Smooth muscle cell (in vitro differentiated cells): ENCODE measurements at regions not wholly inside any gene's neighbourhood (a gene's known extent, or its start where the extent isn't known, plus 50 kb on each side); places are given as distances from the start of the nearest gene placed in this dataset.

Source experiments
- DNase-seq: peaks from one replicate; lab custom pipeline; 2025; ENCODE audit not compliant: unreplicated experiment; lab: John Stamatoyannopoulos, UW
- H2AFZ ChIP-seq: fragments of 200-600 bp; sonication (generic); 2 replicates; pipeline ENCODE4 v1.6.0; 2016; ENCODE audit warnings: antibody characterized with exemption, low read depth, mild to moderate bottlenecking
- H3F3A ChIP-seq: fragments of 200-600 bp; sonication (generic); 2 replicates; pipeline ENCODE4 v1.6.0; 2017; ENCODE audit warnings: antibody characterized with exemption, low read depth
- H3K27ac ChIP-seq: fragments of 200-600 bp; sonication (generic); 2 replicates; pipeline ENCODE4 v1.5.1; 2016; ENCODE audit warnings: low read depth, mild to moderate bottlenecking
- H3K27me3 ChIP-seq: fragments of 200-600 bp; sonication (generic); 2 replicates; pipeline ENCODE4 v1.6.1; 2016; ENCODE audit warnings: low read depth, mild to moderate bottlenecking
- H3K36me3 ChIP-seq: fragments of 200-600 bp; sonication (generic); 2 replicates; pipeline ENCODE4 v1.5.1; 2016; ENCODE audit warnings: low read depth
- H3K4me1 ChIP-seq: fragments of 200-600 bp; sonication (generic); 2 replicates; pipeline ENCODE4 v1.5.1; 2016; ENCODE audit warnings: low read depth
- H3K4me2 ChIP-seq: fragments of 200-600 bp; sonication (generic); 2 replicates; pipeline ENCODE4 v1.6.0; 2016; ENCODE audit warnings: mild to moderate bottlenecking
- H3K4me3 ChIP-seq: fragments of 200-600 bp; sonication (generic); 2 replicates; pipeline ENCODE4 v1.5.1; 2016; ENCODE audit warnings: mild to moderate bottlenecking
- H3K79me2 ChIP-seq: fragments of 200-600 bp; sonication (generic); 2 replicates; pipeline ENCODE4 v1.6.0; 2016; ENCODE audit warnings: low read depth, mild to moderate bottlenecking
- H3K9ac ChIP-seq: fragments of 200-600 bp; sonication (generic); 2 replicates; pipeline ENCODE4 v1.6.0; 2016; ENCODE audit warnings: low read depth
- H3K9me3 ChIP-seq: fragments of 200-600 bp; sonication (generic); replicated peaks from 2 replicates; pipeline ENCODE4 v1.5.1; 2016; ENCODE audit warnings: low read depth
- H4K20me1 ChIP-seq: fragments of 200-600 bp; sonication (generic); 2 replicates; pipeline ENCODE4 v1.6.0; 2016; ENCODE audit warnings: low read depth
- WGBS: methylation state at CpG from one replicate; pipeline ENCODE4 v1.1.7; 2016; ENCODE audit warnings: low lambda C conversion rate; 5-methylcytosine and 5-hydroxymethylcytosine counted together
- TF ChIP-seq, protein P1 (sequence below): fragments of 200-600 bp; sonication (generic); IDR thresholded peaks from 2 replicates; pipeline ENCODE4 v1.5.1; 2017; ENCODE audit warnings: borderline replicate concordance, mild to moderate bottlenecking, antibody characterized with exemption; ENCODE audit not compliant: insufficient read depth, poor library complexity, severe bottlenecking

DNA sequence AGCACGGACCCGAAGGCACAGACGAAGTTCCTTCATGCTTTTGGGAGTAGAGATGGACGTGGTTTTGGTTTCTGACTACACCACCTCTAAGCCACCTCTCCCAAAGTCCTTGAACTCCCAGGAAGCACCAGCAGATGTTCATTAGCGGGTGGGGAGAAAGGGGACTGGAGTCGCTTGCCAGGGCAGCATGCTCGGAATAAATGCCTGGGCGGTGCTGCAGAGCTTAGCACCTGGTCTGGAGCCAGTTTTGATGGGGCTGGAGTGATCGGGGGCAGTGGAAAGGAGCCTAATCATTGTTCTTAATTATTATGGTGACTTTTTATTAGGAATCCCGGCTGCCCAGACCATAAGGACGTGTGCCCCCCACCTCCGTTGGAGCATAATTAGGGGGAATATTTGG, 220.8 kb downstream of the TFCP2L1 start:
- no peaks in the 10 kb centered on the region for H3K79me2 ChIP-seq
- H3K4me1 ChIP-seq: peaks cover 4% of the 10 kb centered on the region
- H3K36me3 ChIP-seq: no peaks in the 10 kb centered on the region
- no peaks in the 10 kb centered on the region for H3K27me3 ChIP-seq
- H3F3A ChIP-seq: no peaks in the 10 kb centered on the region
- TF ChIP-seq, protein P1, sequence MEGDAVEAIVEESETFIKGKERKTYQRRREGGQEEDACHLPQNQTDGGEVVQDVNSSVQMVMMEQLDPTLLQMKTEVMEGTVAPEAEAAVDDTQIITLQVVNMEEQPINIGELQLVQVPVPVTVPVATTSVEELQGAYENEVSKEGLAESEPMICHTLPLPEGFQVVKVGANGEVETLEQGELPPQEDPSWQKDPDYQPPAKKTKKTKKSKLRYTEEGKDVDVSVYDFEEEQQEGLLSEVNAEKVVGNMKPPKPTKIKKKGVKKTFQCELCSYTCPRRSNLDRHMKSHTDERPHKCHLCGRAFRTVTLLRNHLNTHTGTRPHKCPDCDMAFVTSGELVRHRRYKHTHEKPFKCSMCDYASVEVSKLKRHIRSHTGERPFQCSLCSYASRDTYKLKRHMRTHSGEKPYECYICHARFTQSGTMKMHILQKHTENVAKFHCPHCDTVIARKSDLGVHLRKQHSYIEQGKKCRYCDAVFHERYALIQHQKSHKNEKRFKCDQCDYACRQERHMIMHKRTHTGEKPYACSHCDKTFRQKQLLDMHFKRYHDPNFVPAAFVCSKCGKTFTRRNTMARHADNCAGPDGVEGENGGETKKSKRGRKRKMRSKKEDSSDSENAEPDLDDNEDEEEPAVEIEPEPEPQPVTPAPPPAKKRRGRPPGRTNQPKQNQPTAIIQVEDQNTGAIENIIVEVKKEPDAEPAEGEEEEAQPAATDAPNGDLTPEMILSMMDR: no peak
- no peak overlapping the region for H3K4me2 ChIP-seq
- no peak for DNase-seq
- no peaks in the 10 kb centered on the region for H4K20me1 ChIP-seq
- WGBS: 83% methylated on average over 12 of the region's 12 CpGs
- H3K9me3 ChIP-seq: no peaks in the 10 kb centered on the region
- H2AFZ ChIP-seq: no peak overlapping the region
- H3K4me3 ChIP-seq: no peak overlapping the region
- no peak overlapping the region for H3K9ac ChIP-seq
- H3K27ac ChIP-seq: no peak overlapping the region

DNA sequence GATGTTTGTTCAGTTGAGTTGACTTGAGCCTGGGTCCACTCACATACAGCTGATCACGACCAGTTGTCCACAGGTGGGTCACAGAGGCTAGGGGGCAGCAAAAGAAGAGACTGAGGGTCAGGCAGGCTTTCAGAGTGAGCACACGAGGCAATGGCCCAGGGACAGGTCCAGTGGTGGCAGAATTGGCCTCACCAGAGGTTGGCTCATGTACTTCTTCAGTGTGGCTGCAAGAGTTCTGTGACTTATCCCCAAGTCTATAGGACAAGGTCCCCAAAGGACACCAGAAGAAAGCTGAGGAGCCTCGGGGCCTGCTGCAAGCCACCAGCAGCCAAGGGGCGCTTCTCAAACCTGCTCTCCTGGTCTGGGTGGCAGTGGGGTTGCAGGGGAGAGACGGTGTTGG, 219.8 kb downstream of the TFCP2L1 start:
- Histone ChIP-seq H3K9me3 (no peaks in the 10 kb centered on the region), H3K36me3 (no peaks in the 10 kb centered on the region), H2AFZ (no peak overlapping the region), H4K20me1 (no peaks in the 10 kb centered on the region), H3K9ac (no peak overlapping the region), H3K27ac (no peak overlapping the region), H3K27me3 (no peaks in the 10 kb centered on the region), H3K4me1 (peaks cover 4% of the 10 kb centered on the region), H3F3A (no peaks in the 10 kb centered on the region), H3K4me2 (no peak overlapping the region), H3K4me3 (no peak overlapping the region), H3K79me2 (no peaks in the 10 kb centered on the region)
- TF ChIP-seq, protein P1: no peak
- no peak for DNase-seq
- WGBS: 92% methylated on average over 5 of the region's 5 CpGs

DNA sequence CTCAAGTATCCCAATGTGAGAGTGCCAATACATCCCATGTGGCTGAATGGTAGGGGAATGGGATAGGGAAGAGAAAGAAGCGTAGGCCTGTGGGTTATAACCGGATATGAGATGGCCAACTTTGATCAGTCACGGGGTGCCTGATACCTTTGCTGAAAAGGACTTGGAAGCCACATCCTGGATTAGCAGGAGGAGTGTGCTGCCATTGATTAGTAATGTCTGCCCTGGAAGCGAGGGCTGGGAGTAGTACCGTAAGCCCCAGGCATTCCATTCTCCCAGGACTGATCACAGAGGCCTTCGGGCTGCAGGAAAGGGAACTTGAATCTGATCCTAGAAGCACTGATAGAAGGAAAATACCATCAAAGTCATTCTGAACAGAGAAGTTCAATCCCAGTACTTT, 218.5 kb downstream of the TFCP2L1 start:
- H3K4me1 ChIP-seq: peaks cover 3% of the 10 kb centered on the region
- WGBS: 67% methylated on average over 6 of the region's 6 CpGs

DNA sequence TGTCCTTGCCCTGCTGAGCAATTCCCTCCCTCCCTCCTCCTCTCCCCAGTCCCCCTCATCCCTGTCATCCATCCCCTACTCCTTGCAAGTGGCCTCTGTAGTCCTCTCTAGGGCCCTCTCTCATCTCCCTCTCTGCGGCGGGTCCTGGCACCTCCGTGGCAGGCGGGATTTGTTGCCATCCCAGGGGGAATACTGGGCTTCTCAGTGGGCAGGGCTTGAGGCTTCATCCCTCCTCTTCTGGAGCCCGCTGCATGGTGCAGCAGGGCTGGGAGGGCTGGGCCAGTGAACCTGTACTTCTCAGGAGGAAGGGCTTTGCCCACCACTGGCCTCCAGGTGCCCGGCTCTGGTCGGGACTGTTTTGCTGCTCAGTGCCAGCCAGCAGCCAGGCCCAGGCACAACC, 216.2 kb downstream of the TFCP2L1 start:
- Histone ChIP-seq H3K27ac (no peak overlapping the region), H3K4me3 (no peak overlapping the region), H3K27me3 (no peaks in the 10 kb centered on the region), H3K4me1 (no peaks in the 10 kb centered on the region), H3K9me3 (no peaks in the 10 kb centered on the region), H4K20me1 (no peaks in the 10 kb centered on the region), H3K79me2 (no peaks in the 10 kb centered on the region), H3K36me3 (no peaks in the 10 kb centered on the region), H3K9ac (no peak overlapping the region), H3F3A (no peaks in the 10 kb centered on the region), H3K4me2 (no peak overlapping the region), H2AFZ (no peak overlapping the region)
- WGBS: 94% methylated on average over 7 of the region's 7 CpGs
- no peak for DNase-seq
- TF ChIP-seq, protein P1: no peak

More for the DNA sequence above, 218.5 kb downstream of the TFCP2L1 start:
- Histone ChIP-seq H3F3A (no peaks in the 10 kb centered on the region), H3K36me3 (no peaks in the 10 kb centered on the region), H3K27me3 (no peaks in the 10 kb centered on the region), H3K9me3 (no peaks in the 10 kb centered on the region), H3K4me3 (no peak overlapping the region), H4K20me1 (no peaks in the 10 kb centered on the region), H3K9ac (no peak overlapping the region), H3K27ac (no peak overlapping the region), H2AFZ (no peak overlapping the region), H3K79me2 (no peaks in the 10 kb centered on the region), H3K4me2 (no peak overlapping the region)
- TF ChIP-seq, protein P1: no peak
- no peak for DNase-seq
